Motor neuron (in vitro differentiated cells): ENCODE measurements at regions not wholly inside any gene's neighbourhood (a gene's known extent, or its start where the extent isn't known, plus 50 kb on each side); places are given as distances from the start of the nearest gene placed in this dataset.

Source experiments
- ATAC-seq, 8 experiments: fragments of 200-7000 bp; cut with Tn5 transposase; replicated peaks in 6 of 8; 2 replicates each; pipeline ENCODE4 v1.8.0; 2021; ENCODE audit warnings: mild to moderate bottlenecking in 8 of 8, moderate library complexity in 8 of 8
- H3K27ac ChIP-seq, 2 donors: fragments of 250-450 bp; sonication (Bioruptor Pico); 2 replicates each; pipeline ENCODE4 v1.9.0; 2021; ENCODE audit warnings: antibody characterized with exemption in 2 of 2, mild to moderate bottlenecking in 2 of 2, moderate library complexity in 1 of 2
- H3K4me1 ChIP-seq, 2 donors: fragments of 250-450 bp; sonication (Bioruptor Pico); replicated peaks in 1 of 2; 2 replicates each; pipeline ENCODE4 v1.6.1; 2021; ENCODE audit warnings: antibody characterized with exemption in 2 of 2, mild to moderate bottlenecking in 2 of 2, moderate library complexity in 1 of 2
- H3K4me3 ChIP-seq, 5 donors: fragments of 250-450 bp; sonication (Bioruptor Pico); 2 replicates each; pipeline ENCODE4 v1.9.0; 2021; ENCODE audit warnings: antibody characterized with exemption in 5 of 5, mild to moderate bottlenecking in 5 of 5, moderate library complexity in 4 of 5
- WGBS, 10 experiments: fragments of 450-650 bp; shearing (Covaris generic); methylation state at CpG; one replicate each; pipeline ENCODE4 v1.0.0; 2022; 5-methylcytosine and 5-hydroxymethylcytosine counted together
- in situ Hi-C, 9 experiments: fragments of 400-800 bp; cut with MboI; loops; one replicate each; pipeline ENCODE4 v1.15.0; 2021; ENCODE audit warnings: low sequenced_read_pairs in 9 of 9, low pct_unique_long_range_greater_than_20kb in 2 of 9; ENCODE audit not compliant: unreplicated experiment in 9 of 9

GRCh38 chr6:112691289-112691688 lies 344.2 kb downstream of the RFPL4B start:
- peak in 7 of 8 experiments; percentile 16 to 70 (median 44) for ATAC-seq
- Histone ChIP-seq H3K4me3 (no peak overlapping the region), H3K4me1 (peaks cover 0 to 17% of the 10 kb centered on the region in 2 donors), H3K27ac (no peak overlapping the region)
- in situ Hi-C loops = no loop called here
- WGBS, 10 experiments = 0 to 55% (median 25%) methylated on average over 1 of the region's 1 CpG; no CpG with 5 or more reads in 3 of the 10 experiments

DNA sequence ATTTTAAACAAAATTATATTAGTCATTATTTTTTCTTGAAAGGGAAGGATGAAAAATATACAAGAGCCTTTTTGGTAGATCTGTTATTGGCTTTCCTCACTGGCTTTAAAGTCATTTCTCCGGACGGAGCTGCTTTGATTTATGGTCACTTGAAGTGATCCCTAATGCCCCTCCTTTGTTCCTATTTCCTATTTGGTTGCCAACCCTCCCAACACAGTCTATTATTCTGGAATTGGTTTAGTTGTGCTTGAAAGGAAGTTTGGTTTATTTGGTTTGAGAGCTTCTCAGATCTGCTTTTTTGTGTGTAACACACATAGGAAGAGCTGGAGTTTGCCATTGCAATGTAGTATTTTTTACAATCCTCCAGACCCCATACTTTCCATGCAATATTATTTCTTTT lies 347.9 kb downstream of the RFPL4B start:
- peaks cover 0 to 21% of the 10 kb centered on the region in 2 donors for H3K4me1 ChIP-seq
- H3K27ac ChIP-seq = no peak overlapping the region
- 0 to 92% (median 32%) methylated on average over 1 to 2 of the region's 2 CpGs; no CpG with 5 or more reads in 2 of the 10 experiments for WGBS, 10 experiments
- ATAC-seq = peak in 4 of 8 experiments; percentile 27 to 42 (median 33)
- no peak overlapping the region for H3K4me3 ChIP-seq
- in situ Hi-C loops = no loop called here

GRCh38 chr6:112697265-112697664 lies 350.1 kb downstream of the RFPL4B start:
- in situ Hi-C loops = no loop called here
- H3K4me1 ChIP-seq = peaks cover 0 to 11% of the 10 kb centered on the region in 2 donors
- no peak overlapping the region for H3K4me3 ChIP-seq
- H3K27ac ChIP-seq = no peak overlapping the region
- ATAC-seq = peak in 3 of 8 experiments; percentile 56 to 96 (median 83)
- 0 to 100% (median 94%) methylated on average over 1 to 4 of the region's 4 CpGs; no CpG with 5 or more reads in 2 of the 10 experiments for WGBS, 10 experiments

DNA sequence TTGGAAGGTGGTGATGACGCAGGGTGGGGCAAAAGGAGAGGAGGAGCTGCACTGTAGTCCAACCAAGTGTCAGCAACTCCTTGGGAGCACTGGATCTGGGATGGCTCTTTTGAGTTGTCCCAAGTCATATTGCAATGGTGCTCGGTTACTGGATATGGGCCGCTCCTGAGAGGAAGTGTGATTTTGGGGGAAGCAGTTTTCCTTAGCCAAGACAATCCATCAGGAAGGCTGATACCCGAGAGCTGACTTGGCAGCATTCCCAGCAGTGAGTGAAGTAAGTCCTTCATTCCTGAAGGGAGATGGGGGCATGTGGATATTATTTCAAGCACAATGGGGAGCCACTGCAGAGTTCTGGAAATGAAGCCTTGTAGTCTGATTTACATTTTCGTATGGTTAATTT lies 354.1 kb downstream of the RFPL4B start:
- ATAC-seq = no peak
- Histone ChIP-seq H3K4me3 (no peak overlapping the region), H3K27ac (no peak overlapping the region), H3K4me1 (peaks cover 0 to 5% of the 10 kb centered on the region in 2 donors)
- 0 to 96% (median 73%) methylated on average over 1 to 5 of the region's 5 CpGs for WGBS, 10 experiments
- in situ Hi-C loops = no loop called here

- Histone ChIP-seq H3K27ac (no peak overlapping the region), H3K4me3 (no peak overlapping the region), H3K4me1 (no peaks in the 10 kb centered on the region)
- WGBS, 10 experiments = 45 to 90% (median 68%) methylated on average over 1 to 2 of the region's 2 CpGs; no CpG with 5 or more reads in 1 of the 10 experiments
- in situ Hi-C loops = no loop called here
- no peak for ATAC-seq
These were observed 363.6 kb downstream of the RFPL4B start for GRCh38 chr6:112710710-112711109.

DNA sequence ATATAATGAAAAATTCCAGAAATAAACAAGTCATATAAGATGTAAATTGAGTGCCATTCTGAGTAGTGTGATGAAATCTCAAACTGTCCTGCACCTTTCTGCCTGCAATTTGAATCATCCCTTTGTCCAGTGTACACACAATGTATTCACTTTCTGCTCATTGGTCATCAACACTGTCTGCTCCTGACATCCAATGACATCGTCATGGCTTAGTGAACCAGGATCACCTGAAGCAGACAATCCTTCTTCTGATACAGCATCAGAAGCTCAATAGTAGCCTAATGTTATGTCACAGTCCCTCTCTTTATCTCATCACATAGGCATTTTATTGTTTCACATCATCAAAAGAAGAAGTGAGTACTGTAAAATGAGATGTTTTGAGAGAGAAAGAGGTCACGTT lies 366.3 kb downstream of the RFPL4B start:
- Histone ChIP-seq H3K27ac (no peak overlapping the region), H3K4me3 (no peak overlapping the region), H3K4me1 (no peaks in the 10 kb centered on the region)
- 60 to 100% (median 88%) methylated on average over 1 to 2 of the region's 2 CpGs; no CpG with 5 or more reads in 4 of the 10 experiments for WGBS, 10 experiments
- ATAC-seq = peak in 2 of 8 experiments; percentile 40 to 66
- in situ Hi-C loops = no loop called here

GRCh38 chr6:112717401-112717800 lies 370.3 kb downstream of the RFPL4B start:
- no peak for ATAC-seq
- Histone ChIP-seq H3K27ac (no peak overlapping the region), H3K4me3 (no peak overlapping the region), H3K4me1 (no peaks in the 10 kb centered on the region)
- WGBS, 10 experiments = 51 to 96% (median 64%) methylated on average over 1 to 3 of the region's 3 CpGs
- in situ Hi-C loops = no loop called here

DNA sequence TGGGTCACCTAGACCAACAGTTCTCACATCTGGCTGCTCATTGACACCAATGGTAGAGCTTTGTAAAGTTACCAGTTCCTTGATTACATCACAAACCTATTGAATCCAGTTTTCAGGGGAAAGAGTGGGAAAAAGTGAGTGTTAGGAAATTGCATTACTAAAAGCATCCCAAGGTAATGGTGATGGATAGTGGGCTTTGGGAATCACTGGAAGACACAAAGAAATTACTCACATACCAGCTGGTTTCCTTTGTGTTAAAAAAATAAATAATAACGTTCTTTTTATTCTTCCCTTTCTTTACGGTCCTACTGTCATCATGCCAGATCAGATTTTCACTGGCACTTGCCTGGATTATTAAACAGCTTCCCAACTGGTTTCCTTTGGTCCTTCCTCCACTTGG lies 370.7 kb downstream of the RFPL4B start:
- 52 to 90% (median 79%) methylated on average over 1 to 2 of the region's 2 CpGs; no CpG with 5 or more reads in 3 of the 10 experiments for WGBS, 10 experiments
- Histone ChIP-seq H3K4me3 (no peak overlapping the region), H3K4me1 (no peaks in the 10 kb centered on the region), H3K27ac (no peak overlapping the region)
- no peak for ATAC-seq
- in situ Hi-C loops = no loop called here

DNA sequence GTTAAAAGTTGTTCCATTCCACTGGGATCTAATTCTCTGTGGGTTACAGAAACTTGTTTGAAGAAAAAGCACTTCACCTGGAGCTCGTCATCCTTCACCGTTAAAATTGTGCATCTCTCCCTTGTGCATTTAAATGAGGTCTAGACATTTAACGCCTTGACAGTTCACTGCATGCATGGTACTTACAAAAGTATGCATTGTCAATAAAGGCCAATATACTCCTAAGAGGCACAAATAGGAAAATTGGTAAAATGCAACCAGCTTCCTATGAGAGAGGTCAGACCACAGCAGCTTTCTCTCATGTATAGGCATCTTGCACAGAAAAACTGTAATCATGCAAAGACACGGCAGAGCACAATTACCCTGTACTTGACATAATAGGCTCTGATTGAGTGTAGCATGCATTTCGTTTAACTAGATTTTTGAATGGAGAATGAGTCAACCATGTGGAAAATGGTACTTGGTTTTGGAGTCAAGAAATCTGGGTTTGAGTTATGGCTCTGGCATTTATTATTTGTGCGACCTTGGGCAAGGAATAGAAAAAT lies 378.5 kb downstream of the RFPL4B start:
- 57 to 100% (median 90%) methylated on average over 2 to 6 of the region's 6 CpGs; no CpG with 5 or more reads in 1 of the 10 experiments for WGBS, 10 experiments
- no peak overlapping the region for H3K4me3 ChIP-seq
- ATAC-seq = no peak
- peaks cover 0 to 3% of the 10 kb centered on the region in 2 donors for H3K4me1 ChIP-seq
- in situ Hi-C loops = no loop called here
- no peak overlapping the region for H3K27ac ChIP-seq

- no peak overlapping the region for H3K27ac ChIP-seq
- 80 to 100% (median 100%) methylated on average over 1 of the region's 1 CpG; no CpG with 5 or more reads in 1 of the 10 experiments for WGBS, 10 experiments
- in situ Hi-C loops = no loop called here
- no peak for ATAC-seq
- no peak overlapping the region for H3K4me3 ChIP-seq
- no peaks in the 10 kb centered on the region for H3K4me1 ChIP-seq
These were observed 388.0 kb downstream of the RFPL4B start for GRCh38 chr6:112735129-112735528.

GRCh38 chr6:112739766-112740165 lies 392.6 kb downstream of the RFPL4B start:
- Histone ChIP-seq H3K4me3 (no peak overlapping the region), H3K4me1 (peaks cover 3 to 10% of the 10 kb centered on the region in 2 donors), H3K27ac (no peak overlapping the region)
- in situ Hi-C loops = no loop called here
- no peak for ATAC-seq

GRCh38 chr6:112743323-112743722 lies 396.2 kb downstream of the RFPL4B start:
- no peak overlapping the region for H3K27ac ChIP-seq
- WGBS, 10 experiments = 17 to 80% (median 44%) methylated on average over 1 of the region's 1 CpG; no CpG with 5 or more reads in 1 of the 10 experiments
- in situ Hi-C loops = no loop called here
- H3K4me1 ChIP-seq = peaks cover 3 to 16% of the 10 kb centered on the region in 2 donors
- ATAC-seq = peak; percentile 55 to 99 (median 68)
- H3K4me3 ChIP-seq = no peak overlapping the region

DNA sequence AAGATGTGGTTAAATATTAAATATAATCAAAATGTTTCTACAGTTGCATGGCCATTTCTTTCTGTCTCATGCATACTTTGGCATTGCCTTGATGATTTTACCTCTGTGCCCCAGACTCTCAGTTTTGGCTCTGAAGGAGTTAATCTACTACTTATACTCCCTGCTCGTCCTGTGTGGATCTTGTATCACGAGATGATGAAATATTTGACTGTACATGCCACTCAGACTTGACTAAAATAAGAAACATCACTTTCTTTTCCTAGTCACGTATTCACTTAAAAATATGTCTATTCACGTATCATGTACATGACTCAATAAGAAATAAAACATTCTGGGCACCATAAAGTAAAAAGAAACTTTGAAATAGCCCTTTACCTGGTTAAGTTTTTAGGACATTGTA lies 397.7 kb downstream of the RFPL4B start:
- no peak overlapping the region for H3K4me3 ChIP-seq
- H3K4me1 ChIP-seq = peaks cover 3 to 16% of the 10 kb centered on the region in 2 donors
- no peak overlapping the region for H3K27ac ChIP-seq
- in situ Hi-C loops = no loop called here
- ATAC-seq = no peak
- WGBS, 10 experiments = 55 to 100% (median 91%) methylated on average over 2 to 4 of the region's 4 CpGs

- H3K4me3 ChIP-seq = no peak overlapping the region
- H3K27ac ChIP-seq = no peak overlapping the region
- peaks cover 3 to 16% of the 10 kb centered on the region in 2 donors for H3K4me1 ChIP-seq
- in situ Hi-C loops = no loop called here
- ATAC-seq = no peak
- 0 to 86% (median 33%) methylated on average over 1 of the region's 1 CpG for WGBS, 10 experiments
These were observed 398.6 kb downstream of the RFPL4B start for GRCh38 chr6:112745765-112746164.
